ENCODE measurements at regions not wholly inside any gene's neighbourhood (a gene's known extent, or its start where the extent isn't known, plus 50 kb on each side); places are given as distances from the start of the nearest gene placed in this dataset.
A peak's percentile ranks its signal among the peaks of the same experiment; 100 is the strongest.

DNA sequence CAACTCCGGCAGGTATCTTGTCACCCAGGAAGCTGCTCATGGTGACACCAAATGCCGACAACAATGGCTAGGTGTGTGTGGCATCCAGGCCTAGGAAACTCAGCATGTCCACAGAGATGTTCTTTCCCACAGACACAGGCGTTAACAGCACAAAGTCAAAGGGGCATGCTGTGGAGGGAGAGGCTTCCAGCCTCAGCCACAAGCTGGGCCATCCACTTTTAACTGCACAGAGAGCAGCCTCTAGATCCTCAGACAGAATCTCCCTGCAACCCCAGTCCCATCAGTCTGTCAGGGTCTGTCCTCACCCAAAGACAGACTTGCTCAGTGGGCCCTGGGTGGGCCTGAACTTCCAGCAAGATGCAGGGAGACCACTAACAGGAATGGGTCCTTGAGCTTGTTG is 58.5 kb upstream of the BCAR3 start:
- H3K36me3 ChIP-seq: no peaks in the 10 kb centered on the region
- no peaks in the 10 kb centered on the region for H3K9me3 ChIP-seq
- no peak for TF ChIP-seq POLR2A (IDR thresholded peaks at IDR 0.05)
- TF ChIP-seq, protein P1, sequence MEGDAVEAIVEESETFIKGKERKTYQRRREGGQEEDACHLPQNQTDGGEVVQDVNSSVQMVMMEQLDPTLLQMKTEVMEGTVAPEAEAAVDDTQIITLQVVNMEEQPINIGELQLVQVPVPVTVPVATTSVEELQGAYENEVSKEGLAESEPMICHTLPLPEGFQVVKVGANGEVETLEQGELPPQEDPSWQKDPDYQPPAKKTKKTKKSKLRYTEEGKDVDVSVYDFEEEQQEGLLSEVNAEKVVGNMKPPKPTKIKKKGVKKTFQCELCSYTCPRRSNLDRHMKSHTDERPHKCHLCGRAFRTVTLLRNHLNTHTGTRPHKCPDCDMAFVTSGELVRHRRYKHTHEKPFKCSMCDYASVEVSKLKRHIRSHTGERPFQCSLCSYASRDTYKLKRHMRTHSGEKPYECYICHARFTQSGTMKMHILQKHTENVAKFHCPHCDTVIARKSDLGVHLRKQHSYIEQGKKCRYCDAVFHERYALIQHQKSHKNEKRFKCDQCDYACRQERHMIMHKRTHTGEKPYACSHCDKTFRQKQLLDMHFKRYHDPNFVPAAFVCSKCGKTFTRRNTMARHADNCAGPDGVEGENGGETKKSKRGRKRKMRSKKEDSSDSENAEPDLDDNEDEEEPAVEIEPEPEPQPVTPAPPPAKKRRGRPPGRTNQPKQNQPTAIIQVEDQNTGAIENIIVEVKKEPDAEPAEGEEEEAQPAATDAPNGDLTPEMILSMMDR (IDR thresholded peaks at IDR 0.05): no peak
- DNase-seq: no peak
- H3K4me1 ChIP-seq: peaks cover 0 to 6% of the 10 kb centered on the region in 2 donors
- WGBS, 2 donors: 95% methylated on average over 3 of the region's 3 CpGs
- no peak overlapping the region for H3K4me3 ChIP-seq (replicated peaks in 1 of 3)
- H3K27me3 ChIP-seq: no peaks in the 10 kb centered on the region
- H3K27ac ChIP-seq: peak overlapping the region in 1 of 3 donors; percentile 5
- intact Hi-C loops (cut with DNase I): no loop called here

DNA sequence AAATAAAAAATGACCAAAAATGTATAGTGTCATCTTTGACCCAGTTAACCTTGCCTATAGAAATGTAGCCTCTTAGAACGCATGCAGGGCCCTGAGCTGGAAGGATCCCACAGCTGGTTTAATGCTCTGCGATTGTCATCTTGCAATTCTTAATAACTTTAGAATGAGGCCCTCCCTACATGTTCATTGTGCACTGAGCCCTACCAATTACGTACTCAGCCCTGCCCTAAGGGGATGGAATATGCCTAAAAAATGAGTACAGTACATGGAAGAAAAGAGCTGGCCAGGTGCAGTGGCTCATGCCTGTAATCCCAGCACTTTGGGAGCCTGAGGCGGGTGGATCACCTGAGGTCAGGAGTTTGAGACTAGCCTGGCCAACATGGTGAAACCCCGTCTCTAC is 57.8 kb upstream of the BCAR3 start:
- Histone ChIP-seq H3K4me3 (replicated peaks in 1 of 3) (no peak overlapping the region), H3K9me3 (no peaks in the 10 kb centered on the region), H3K27me3 (no peaks in the 10 kb centered on the region), H3K27ac (no peak overlapping the region), H3K4me1 (peaks cover 0 to 6% of the 10 kb centered on the region in 2 donors), H3K36me3 (no peaks in the 10 kb centered on the region)
- WGBS, 2 donors: 96 to 97% methylated on average over 5 of the region's 5 CpGs
- TF ChIP-seq, protein P1 (IDR thresholded peaks at IDR 0.05): no peak
- no peak for TF ChIP-seq POLR2A (IDR thresholded peaks at IDR 0.05)
- no peak for DNase-seq
- intact Hi-C loops (cut with DNase I): no loop called here

DNA sequence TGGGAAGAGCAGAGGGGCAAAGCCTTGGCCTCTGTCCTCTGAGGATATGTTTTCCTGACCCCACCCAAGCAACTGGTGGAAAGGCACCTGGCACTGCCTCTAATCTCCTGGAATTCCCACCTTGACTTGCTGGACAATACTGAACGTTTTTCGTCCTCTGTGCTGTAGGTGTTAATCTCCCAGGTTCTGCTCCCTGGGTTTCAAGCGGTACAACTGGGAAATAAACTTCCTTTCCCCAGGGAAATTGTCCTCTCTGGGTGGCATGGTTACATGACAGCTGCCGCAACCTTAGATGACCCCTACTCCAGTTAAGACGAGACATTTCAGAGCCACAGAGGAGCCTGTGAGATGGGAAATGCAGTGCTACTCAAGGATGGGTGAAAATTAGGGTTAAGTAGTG is 57.3 kb upstream of the BCAR3 start:
- Histone ChIP-seq H3K36me3 (no peaks in the 10 kb centered on the region), H3K27ac (no peak overlapping the region), H3K9me3 (no peaks in the 10 kb centered on the region), H3K4me3 (replicated peaks in 1 of 3) (no peak overlapping the region), H3K4me1 (peaks cover 0 to 6% of the 10 kb centered on the region in 2 donors), H3K27me3 (no peaks in the 10 kb centered on the region)
- WGBS, 2 donors: 81% methylated on average over 5 of the region's 5 CpGs
- no peak for DNase-seq
- intact Hi-C loops (cut with DNase I): no loop called here
- no peak for TF ChIP-seq POLR2A (IDR thresholded peaks at IDR 0.05)
- TF ChIP-seq, protein P1 (IDR thresholded peaks at IDR 0.05): no peak

DNA sequence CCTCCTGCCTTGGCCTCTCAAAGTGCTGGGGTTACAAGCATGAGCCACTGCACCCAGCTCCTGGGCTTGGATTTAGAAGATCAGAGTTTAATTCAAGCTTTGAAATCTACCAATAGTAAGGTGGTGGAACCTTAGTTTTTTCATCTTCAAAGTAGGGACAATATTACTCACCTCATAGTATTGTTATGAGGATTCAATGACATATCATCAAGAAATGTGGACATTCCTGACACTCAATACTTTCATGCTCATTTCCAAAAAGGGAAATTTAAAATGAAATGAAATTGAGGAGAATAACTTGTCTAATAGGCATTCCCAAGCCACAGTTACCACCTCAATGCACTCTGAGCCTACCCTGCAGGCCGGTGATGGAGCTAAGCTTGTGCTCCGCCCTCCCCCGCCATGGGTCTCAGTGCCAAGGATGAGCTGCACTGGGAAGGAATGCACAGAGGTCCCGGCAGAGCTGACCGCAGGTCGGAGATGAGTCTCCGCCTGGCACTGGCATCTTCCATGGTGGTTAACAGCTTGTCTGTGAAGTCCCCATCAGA is 56.5 kb upstream of the BCAR3 start:
- TF ChIP-seq, protein P1 (IDR thresholded peaks at IDR 0.05): no peak
- TF ChIP-seq POLR2A (IDR thresholded peaks at IDR 0.05): no peak
- Histone ChIP-seq H3K27ac (no peak overlapping the region), H3K9me3 (no peaks in the 10 kb centered on the region), H3K4me3 (replicated peaks in 1 of 3) (no peak overlapping the region), H3K27me3 (no peaks in the 10 kb centered on the region), H3K36me3 (no peaks in the 10 kb centered on the region), H3K4me1 (peaks cover 0 to 6% of the 10 kb centered on the region in 2 donors)
- intact Hi-C loops (cut with DNase I): no loop called here
- DNase-seq: no peak
- 86 to 94% methylated on average over 7 of the region's 7 CpGs for WGBS, 2 donors

DNA sequence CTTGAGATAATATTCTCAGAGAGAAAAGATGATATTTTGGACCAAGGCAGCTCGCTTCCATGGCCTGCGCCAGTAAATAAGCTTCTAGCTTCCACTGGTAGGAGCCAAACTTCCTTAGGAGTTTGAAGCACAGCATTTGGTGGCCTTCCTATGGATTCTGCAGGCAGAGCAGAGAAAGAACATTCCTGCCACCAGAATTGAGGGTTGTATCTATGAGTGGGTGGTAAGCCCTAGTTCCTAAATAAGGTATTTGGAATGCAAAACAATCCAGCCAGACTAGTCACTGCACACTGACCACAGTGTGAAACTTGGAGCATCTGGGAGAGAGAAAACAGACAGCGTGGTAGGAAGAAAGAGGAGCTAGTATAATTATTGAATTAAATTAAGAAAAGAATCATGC is 54.1 kb upstream of the BCAR3 start:
- Histone ChIP-seq H3K9me3 (no peaks in the 10 kb centered on the region), H3K4me3 (replicated peaks in 1 of 3) (no peak overlapping the region), H3K27me3 (no peaks in the 10 kb centered on the region), H3K36me3 (no peaks in the 10 kb centered on the region), H3K4me1 (peaks cover 16 to 22% of the 10 kb centered on the region in 2 donors), H3K27ac (no peak overlapping the region)
- no peak for DNase-seq
- TF ChIP-seq, protein P1 (IDR thresholded peaks at IDR 0.05): no peak
- TF ChIP-seq POLR2A (IDR thresholded peaks at IDR 0.05): no peak
- 97% methylated on average over 3 of the region's 3 CpGs for WGBS, 2 donors
- intact Hi-C loops (cut with DNase I): no loop called here
